ENCODE measurements at regions not wholly inside any gene's neighbourhood (a gene's known extent, or its start where the extent isn't known, plus 50 kb on each side); places are given as distances from the start of the nearest gene placed in this dataset.
"Not testable (repeated sequence)": the region's sequence is repeated elsewhere in the genome, so short reads cannot be mapped to it uniquely, and the experiment has no call there.

GRCh38 chr12:107853479-107853878 lies 79.0 kb downstream of the ASCL4 start:
- Histone ChIP-seq H3K9me3 (ENCODE audit: control insufficient read depth, low read depth, low read length) (no peaks in the 10 kb centered on the region), H3K27ac (ENCODE audit: low read length) (no peak overlapping the region), H3K36me3 (ENCODE audit: control insufficient read depth, insufficient read depth, low read length) (no peaks in the 10 kb centered on the region), H3K4me1 (ENCODE audit: control insufficient read depth, insufficient read depth, low read length) (no peaks in the 10 kb centered on the region), H3K27me3 (ENCODE audit: control insufficient read depth, insufficient read depth, low read length) (peaks cover 17% of the 10 kb centered on the region), H3K4me3 (ENCODE audit: low read length) (no peak overlapping the region)
- 47% methylated on average over 2 of the region's 3 CpGs for WGBS (ENCODE audit: insufficient coverage, low lambda C conversion rate)
- DNase-seq: no peak

DNA sequence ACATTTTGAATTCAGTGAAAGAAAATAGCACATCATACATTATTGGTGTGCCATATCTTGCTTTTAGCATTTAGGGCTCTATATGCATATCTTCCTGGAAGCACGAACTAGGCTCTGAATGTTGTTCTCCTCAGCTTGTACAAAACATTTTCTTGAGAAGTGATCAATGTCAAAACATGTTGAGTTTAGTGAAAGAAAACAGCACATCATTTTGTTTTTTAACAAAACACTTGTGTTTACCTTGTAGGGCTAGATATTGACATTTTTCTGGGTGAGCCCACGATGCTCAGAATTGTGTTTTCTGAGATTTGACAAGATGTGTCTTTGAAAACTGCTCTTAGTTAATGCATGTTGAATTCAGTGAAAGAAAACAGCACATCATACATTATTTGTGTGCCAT lies 81.0 kb downstream of the ASCL4 start:
- Histone ChIP-seq H3K36me3 (ENCODE audit: control insufficient read depth, insufficient read depth, low read length) (no peaks in the 10 kb centered on the region), H3K27ac (ENCODE audit: low read length) (no peak overlapping the region), H3K9me3 (ENCODE audit: control insufficient read depth, low read depth, low read length) (no peaks in the 10 kb centered on the region), H3K27me3 (ENCODE audit: control insufficient read depth, insufficient read depth, low read length) (peaks cover 6% of the 10 kb centered on the region), H3K4me1 (ENCODE audit: control insufficient read depth, insufficient read depth, low read length) (no peaks in the 10 kb centered on the region), H3K4me3 (ENCODE audit: low read length) (no peak overlapping the region)
- DNase-seq: no peak
- WGBS (ENCODE audit: insufficient coverage, low lambda C conversion rate): 100% methylated on average over 1 of the region's 2 CpGs

- no peaks in the 10 kb centered on the region for H3K36me3 ChIP-seq (ENCODE audit: control insufficient read depth, insufficient read depth, low read length)
- no peaks in the 10 kb centered on the region for H3K9me3 ChIP-seq (ENCODE audit: control insufficient read depth, low read depth, low read length)
- H3K4me3 ChIP-seq (ENCODE audit: low read length): no peak overlapping the region
- no peak for DNase-seq
- no peaks in the 10 kb centered on the region for H3K4me1 ChIP-seq (ENCODE audit: control insufficient read depth, insufficient read depth, low read length)
- peaks cover 6% of the 10 kb centered on the region for H3K27me3 ChIP-seq (ENCODE audit: control insufficient read depth, insufficient read depth, low read length)
- no CpG with 5 or more reads among the region's 2 CpGs for WGBS (ENCODE audit: insufficient coverage, low lambda C conversion rate)
- no peak overlapping the region for H3K27ac ChIP-seq (ENCODE audit: low read length)
Observed at GRCh38 chr12:107856096-107856495, 81.6 kb downstream of the ASCL4 start.

DNA sequence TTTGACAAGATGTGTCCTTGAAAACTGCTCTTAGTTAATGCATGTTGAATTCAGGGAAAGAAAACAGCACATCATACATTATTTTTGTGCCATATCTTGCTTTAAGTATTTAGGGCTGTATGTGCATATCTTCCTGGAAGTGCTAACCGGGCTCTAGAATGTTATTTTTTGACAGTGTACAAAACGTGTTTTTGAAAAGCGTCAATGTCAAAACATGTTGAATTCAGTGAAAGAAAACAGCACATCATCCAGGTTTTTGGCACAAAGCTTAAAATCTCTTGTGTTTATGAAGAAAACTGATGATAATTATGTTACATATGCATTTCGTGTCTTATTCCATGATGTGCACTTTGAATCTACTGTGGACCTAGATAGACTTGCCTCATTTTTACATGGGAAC lies 82.7 kb downstream of the ASCL4 start:
- no peak for DNase-seq
- Histone ChIP-seq H3K4me3 (ENCODE audit: low read length) (no peak overlapping the region), H3K27ac (ENCODE audit: low read length) (no peak overlapping the region), H3K36me3 (ENCODE audit: control insufficient read depth, insufficient read depth, low read length) (no peaks in the 10 kb centered on the region), H3K27me3 (ENCODE audit: control insufficient read depth, insufficient read depth, low read length) (peaks cover 6% of the 10 kb centered on the region), H3K4me1 (ENCODE audit: control insufficient read depth, insufficient read depth, low read length) (no peaks in the 10 kb centered on the region), H3K9me3 (ENCODE audit: control insufficient read depth, low read depth, low read length) (no peaks in the 10 kb centered on the region)
- WGBS (ENCODE audit: insufficient coverage, low lambda C conversion rate): 67% methylated on average over 2 of the region's 4 CpGs

- no peak overlapping the region for H3K27ac ChIP-seq (ENCODE audit: low read length)
- no CpG with 5 or more reads among the region's 2 CpGs for WGBS (ENCODE audit: insufficient coverage, low lambda C conversion rate)
- no peaks in the 10 kb centered on the region for H3K36me3 ChIP-seq (ENCODE audit: control insufficient read depth, insufficient read depth, low read length)
- DNase-seq: no peak
- H3K9me3 ChIP-seq (ENCODE audit: control insufficient read depth, low read depth, low read length): no peaks in the 10 kb centered on the region
- peaks cover 11% of the 10 kb centered on the region for H3K27me3 ChIP-seq (ENCODE audit: control insufficient read depth, insufficient read depth, low read length)
- H3K4me3 ChIP-seq (ENCODE audit: low read length): no peak overlapping the region
- no peaks in the 10 kb centered on the region for H3K4me1 ChIP-seq (ENCODE audit: control insufficient read depth, insufficient read depth, low read length)
Observed at GRCh38 chr12:107859367-107859766, 84.9 kb downstream of the ASCL4 start.

- no peaks in the 10 kb centered on the region for H3K4me1 ChIP-seq (ENCODE audit: control insufficient read depth, insufficient read depth, low read length)
- H3K9me3 ChIP-seq (ENCODE audit: control insufficient read depth, low read depth, low read length): no peaks in the 10 kb centered on the region
- no peak for DNase-seq
- no peaks in the 10 kb centered on the region for H3K36me3 ChIP-seq (ENCODE audit: control insufficient read depth, insufficient read depth, low read length)
- no CpG with 5 or more reads among the region's 33 CpGs for WGBS (ENCODE audit: insufficient coverage, low lambda C conversion rate)
- H3K27me3 ChIP-seq (ENCODE audit: control insufficient read depth, insufficient read depth, low read length): peaks cover 13% of the 10 kb centered on the region
- H3K4me3 ChIP-seq (ENCODE audit: low read length): no peak overlapping the region
- no peak overlapping the region for H3K27ac ChIP-seq (ENCODE audit: low read length)
Observed at GRCh38 chr12:107864235-107864634, 89.7 kb downstream of the ASCL4 start.

DNA sequence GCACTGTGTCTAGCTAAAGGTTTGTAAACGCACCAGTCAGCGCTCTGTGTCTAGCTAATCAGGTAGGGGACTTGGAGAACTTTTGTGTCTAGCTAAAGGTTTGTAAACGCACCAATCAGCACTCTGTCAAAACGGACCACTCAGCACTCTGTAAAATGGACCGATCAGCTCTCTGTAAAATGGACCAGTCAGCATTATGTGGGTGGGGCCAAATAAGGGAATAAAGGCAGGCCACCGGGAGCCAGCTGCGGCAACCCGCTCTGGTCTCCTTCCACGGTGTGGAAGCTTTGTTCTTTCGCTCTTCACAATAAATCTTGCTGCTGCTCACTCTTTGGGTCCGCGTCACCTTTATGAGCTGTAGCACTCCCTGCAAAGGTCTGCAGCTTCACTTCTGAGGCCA lies 90.2 kb downstream of the ASCL4 start:
- H3K4me1 ChIP-seq (ENCODE audit: control insufficient read depth, insufficient read depth, low read length); H3K36me3 ChIP-seq (ENCODE audit: control insufficient read depth, insufficient read depth, low read length); DNase-seq; H3K9me3 ChIP-seq (ENCODE audit: control insufficient read depth, low read depth, low read length); H3K4me3 ChIP-seq (ENCODE audit: low read length); H3K27ac ChIP-seq (ENCODE audit: low read length): not testable (repeated sequence)
- no CpG with 5 or more reads among the region's 12 CpGs for WGBS (ENCODE audit: insufficient coverage, low lambda C conversion rate)
- peaks cover 14% of the 10 kb centered on the region for H3K27me3 ChIP-seq (ENCODE audit: control insufficient read depth, insufficient read depth, low read length)

DNA sequence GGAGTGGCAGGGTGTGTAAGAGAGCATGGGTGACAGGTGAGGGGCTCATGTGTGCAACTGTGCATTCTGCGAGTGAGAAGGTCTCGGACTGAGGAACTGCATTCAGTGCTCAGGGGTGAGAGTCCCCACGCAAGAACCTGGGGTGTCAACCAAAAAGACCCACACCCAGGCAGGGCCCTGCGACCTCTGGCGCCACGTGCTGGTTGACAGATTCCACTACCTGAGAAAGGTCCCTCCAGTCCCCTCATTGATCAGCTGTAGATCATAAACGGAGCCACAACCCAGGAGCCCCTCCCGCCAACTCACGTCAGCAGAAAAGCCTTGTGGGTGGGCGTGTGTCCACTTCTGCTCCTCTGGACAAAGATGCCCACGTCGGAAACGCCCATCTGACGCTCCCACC lies 98.7 kb downstream of the ASCL4 start:
- H3K9me3 ChIP-seq (ENCODE audit: control insufficient read depth, low read depth, low read length): no peaks in the 10 kb centered on the region
- no peaks in the 10 kb centered on the region for H3K36me3 ChIP-seq (ENCODE audit: control insufficient read depth, insufficient read depth, low read length)
- no CpG with 5 or more reads among the region's 14 CpGs for WGBS (ENCODE audit: insufficient coverage, low lambda C conversion rate)

GRCh38 chr12:107875786-107876185 lies 101.3 kb downstream of the ASCL4 start:
- Histone ChIP-seq H3K4me3 (ENCODE audit: low read length) (no peak overlapping the region), H3K27ac (ENCODE audit: low read length) (no peak overlapping the region), H3K4me1 (ENCODE audit: control insufficient read depth, insufficient read depth, low read length) (no peaks in the 10 kb centered on the region), H3K36me3 (ENCODE audit: control insufficient read depth, insufficient read depth, low read length) (no peaks in the 10 kb centered on the region), H3K27me3 (ENCODE audit: control insufficient read depth, insufficient read depth, low read length) (peaks cover 25% of the 10 kb centered on the region), H3K9me3 (ENCODE audit: control insufficient read depth, low read depth, low read length) (no peaks in the 10 kb centered on the region)
- DNase-seq: no peak
- 80% methylated on average over 1 of the region's 7 CpGs for WGBS (ENCODE audit: insufficient coverage, low lambda C conversion rate)

More for the DNA sequence above, 98.7 kb downstream of the ASCL4 start:
- Histone ChIP-seq H3K27me3 (ENCODE audit: control insufficient read depth, insufficient read depth, low read length) (peaks cover 23% of the 10 kb centered on the region), H3K27ac (ENCODE audit: low read length) (no peak overlapping the region), H3K4me1 (ENCODE audit: control insufficient read depth, insufficient read depth, low read length) (no peaks in the 10 kb centered on the region), H3K4me3 (ENCODE audit: low read length) (no peak overlapping the region)
- DNase-seq: no peak

GRCh38 chr12:107884769-107885694 lies 110.5 kb downstream of the ASCL4 start:
- Histone ChIP-seq H3K36me3 (ENCODE audit: control insufficient read depth, insufficient read depth, low read length) (no peaks in the 10 kb centered on the region), H3K9me3 (ENCODE audit: control insufficient read depth, low read depth, low read length) (no peaks in the 10 kb centered on the region), H3K4me1 (ENCODE audit: control insufficient read depth, insufficient read depth, low read length) (no peaks in the 10 kb centered on the region), H3K4me3 (ENCODE audit: low read length) (no peak overlapping the region), H3K27ac (ENCODE audit: low read length) (no peak overlapping the region), H3K27me3 (ENCODE audit: control insufficient read depth, insufficient read depth, low read length) (peaks cover 17% of the 10 kb centered on the region)
- peak; percentile 29 to 54 for DNase-seq
- no CpG with 5 or more reads among the region's 7 CpGs for WGBS (ENCODE audit: insufficient coverage, low lambda C conversion rate)

DNA sequence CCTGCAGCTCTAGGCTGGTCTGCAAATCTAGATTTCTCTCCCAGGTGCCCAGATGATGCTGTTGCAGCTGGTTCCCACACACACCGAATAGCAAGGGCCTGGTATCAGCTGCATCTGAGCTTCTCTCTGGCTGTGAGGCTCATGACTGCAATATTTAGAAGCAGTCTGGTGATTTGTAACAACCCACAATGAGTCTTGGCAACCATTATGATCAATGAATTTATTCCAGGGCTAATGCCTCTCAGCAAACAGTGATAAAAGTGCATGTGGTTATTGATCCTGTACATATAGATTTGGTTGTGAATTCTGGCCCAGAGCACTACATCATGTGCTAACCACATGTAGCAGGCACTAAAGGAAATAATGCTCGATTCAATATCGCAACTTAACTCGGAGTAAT lies 114.3 kb downstream of the ASCL4 start:
- H3K4me1 ChIP-seq (ENCODE audit: control insufficient read depth, insufficient read depth, low read length): no peaks in the 10 kb centered on the region
- no peak overlapping the region for H3K4me3 ChIP-seq (ENCODE audit: low read length)
- H3K27me3 ChIP-seq (ENCODE audit: control insufficient read depth, insufficient read depth, low read length): peaks cover 4% of the 10 kb centered on the region
- WGBS (ENCODE audit: insufficient coverage, low lambda C conversion rate): 100% methylated on average over 1 of the region's 4 CpGs
- DNase-seq: no peak
- no peaks in the 10 kb centered on the region for H3K9me3 ChIP-seq (ENCODE audit: control insufficient read depth, low read depth, low read length)
- H3K27ac ChIP-seq (ENCODE audit: low read length): no peak overlapping the region
- no peaks in the 10 kb centered on the region for H3K36me3 ChIP-seq (ENCODE audit: control insufficient read depth, insufficient read depth, low read length)
